H7 (cell line): ENCODE measurements at regions not wholly inside any gene's neighbourhood (a gene's known extent, or its start where the extent isn't known, plus 50 kb on each side); places are given as distances from the start of the nearest gene placed in this dataset.

Experiments used
- DNase-seq: peaks from one replicate; pipeline ENCODE4 v3.0.0; 2012
- H3K27me3 ChIP-seq: 2 replicates; pipeline ENCODE4 v1.6.0; 2011; ENCODE audit warnings: mild to moderate bottlenecking, low read length; ENCODE audit not compliant: control insufficient read depth, insufficient read depth
- H3K36me3 ChIP-seq: replicated peaks from 2 replicates; pipeline ENCODE4 v1.5.1; 2011; ENCODE audit warnings: low read length; ENCODE audit not compliant: control insufficient read depth, insufficient read depth
- H3K4me3 ChIP-seq: 2 replicates; pipeline ENCODE4 v1.5.1; 2011; ENCODE audit warnings: low read depth, mild to moderate bottlenecking, control low read depth, low read length, moderate library complexity; ENCODE audit not compliant: insufficient read depth

DNA sequence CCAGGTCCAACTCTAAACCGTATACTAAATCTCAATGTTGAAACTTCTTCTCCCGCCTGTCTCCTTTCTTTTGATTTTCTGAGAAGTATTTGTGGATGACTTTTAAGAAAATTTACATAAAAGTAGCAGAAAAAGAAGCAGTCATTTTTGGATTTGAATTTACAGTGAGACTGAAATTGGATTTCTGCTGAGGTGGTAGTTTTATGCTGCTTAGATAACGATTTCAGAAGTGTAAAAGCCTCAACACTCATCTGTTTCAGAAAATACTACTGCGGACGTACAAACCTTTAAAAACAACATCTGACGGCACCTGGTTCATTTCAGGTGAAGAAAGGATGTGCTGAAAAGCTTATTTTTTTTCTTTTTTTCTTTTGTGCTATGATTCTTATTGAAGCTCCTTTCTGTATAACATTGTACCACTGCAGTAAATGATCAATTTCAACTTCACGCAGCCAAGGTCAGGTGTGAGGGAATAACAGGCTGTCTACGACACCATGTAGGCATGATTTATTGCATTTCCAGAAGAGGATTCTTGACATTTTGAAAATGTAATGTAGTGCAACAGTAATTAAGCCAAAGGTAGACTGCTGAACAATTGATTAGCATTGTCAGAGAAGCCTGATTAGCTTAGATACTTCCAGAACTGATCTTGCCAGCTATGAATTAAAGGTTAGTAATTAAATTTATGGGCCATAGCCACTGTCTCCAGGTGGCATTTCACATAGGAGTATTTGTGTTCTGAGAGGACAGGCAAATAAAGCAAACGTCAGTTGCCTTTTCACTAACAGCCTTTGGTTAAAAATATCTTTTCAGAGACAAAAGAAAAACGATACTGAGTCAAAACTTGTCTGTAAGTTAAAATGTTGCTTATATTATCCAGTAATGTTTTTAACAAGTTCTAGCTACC lies 134.6 kb upstream of the KBTBD8 start:
- DNase-seq, result no peak
- Histone ChIP-seq H3K36me3 (no peaks in the 10 kb centered on the region), H3K27me3 (no peaks in the 10 kb centered on the region), H3K4me3 (no peak overlapping the region)

- DNase-seq, result no peak
- Histone ChIP-seq H3K27me3 (no peaks in the 10 kb centered on the region), H3K36me3 (no peaks in the 10 kb centered on the region), H3K4me3 (no peak overlapping the region)
Observed at GRCh38 chr3:66884659-66885058, 113.4 kb upstream of the KBTBD8 start.

DNA sequence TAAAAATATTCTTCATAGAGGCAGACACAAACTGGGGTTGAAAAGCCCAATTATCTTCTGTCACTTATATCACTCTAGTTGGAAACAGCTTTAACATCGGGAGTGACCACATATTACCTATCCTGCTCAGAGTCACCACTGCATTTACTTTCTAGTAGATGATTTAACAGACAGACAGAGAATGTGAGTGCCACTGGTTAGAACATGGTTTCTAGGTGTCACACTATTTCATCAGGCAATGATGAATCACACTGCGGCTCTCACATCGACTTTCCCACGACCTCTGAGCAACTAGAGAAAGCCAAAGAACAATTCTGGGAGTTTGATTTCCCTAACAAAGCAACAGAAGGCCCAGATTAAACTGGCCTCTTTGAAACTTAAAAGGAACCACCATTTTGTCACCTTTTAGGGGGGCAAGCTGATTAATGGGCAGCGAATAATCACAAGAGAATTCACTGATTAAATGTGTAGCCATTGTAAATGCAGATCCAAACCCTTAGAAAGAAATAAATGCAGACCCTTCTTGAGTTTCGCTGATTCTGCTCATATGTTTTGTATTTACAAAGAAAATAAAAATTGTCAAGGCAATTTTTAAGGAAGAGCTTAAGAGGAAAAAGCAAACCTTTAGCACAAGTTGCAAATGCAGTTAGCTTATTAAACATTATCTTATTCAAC lies 112.6 kb upstream of the KBTBD8 start:
- Histone ChIP-seq H3K27me3 (no peaks in the 10 kb centered on the region), H3K4me3 (no peak overlapping the region), H3K36me3 (no peaks in the 10 kb centered on the region)
- no peak for DNase-seq

DNA sequence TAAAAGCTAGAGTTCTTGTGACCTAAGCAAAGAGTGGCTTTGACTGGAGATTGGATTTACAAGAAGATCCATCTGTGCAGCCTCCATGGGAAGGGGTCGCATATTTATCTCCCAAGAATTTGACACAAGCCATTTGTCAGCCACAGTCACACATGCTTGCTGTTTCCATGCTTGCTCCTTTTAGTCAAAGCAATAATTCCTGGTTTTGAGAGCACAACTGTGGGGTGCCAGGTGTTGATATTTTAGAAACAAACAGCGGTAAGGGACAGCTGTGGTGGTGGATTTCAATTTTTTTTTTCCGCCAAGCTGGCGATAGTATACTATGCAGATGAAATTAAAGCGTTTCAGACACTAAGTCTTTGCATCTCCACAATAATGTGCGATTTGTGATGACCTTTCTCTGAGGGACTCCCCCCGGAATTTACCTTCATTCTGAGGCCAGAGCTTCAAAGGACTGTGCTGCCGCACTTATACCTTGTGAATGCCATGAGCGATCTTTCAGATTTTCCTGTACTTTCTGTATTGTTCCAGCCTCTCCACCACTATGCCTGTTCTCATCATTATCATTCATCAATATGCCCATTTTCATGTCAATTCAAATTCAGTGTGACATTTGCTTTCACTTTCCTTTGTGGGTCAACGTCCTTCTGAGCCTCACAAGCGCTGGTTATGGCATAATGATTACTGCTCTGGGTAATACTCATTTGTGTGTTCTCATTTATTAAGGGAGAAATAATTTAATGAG lies 108.2 kb upstream of the KBTBD8 start:
- Histone ChIP-seq H3K36me3 (no peaks in the 10 kb centered on the region), H3K27me3 (no peaks in the 10 kb centered on the region), H3K4me3 (no peak overlapping the region)
- no peak for DNase-seq

GRCh38 chr3:66898155-66898554 lies 100.0 kb upstream of the KBTBD8 start:
- no peak overlapping the region for H3K4me3 ChIP-seq
- H3K27me3 ChIP-seq, result no peaks in the 10 kb centered on the region
- H3K36me3 ChIP-seq, result no peaks in the 10 kb centered on the region
- no peak for DNase-seq

DNA sequence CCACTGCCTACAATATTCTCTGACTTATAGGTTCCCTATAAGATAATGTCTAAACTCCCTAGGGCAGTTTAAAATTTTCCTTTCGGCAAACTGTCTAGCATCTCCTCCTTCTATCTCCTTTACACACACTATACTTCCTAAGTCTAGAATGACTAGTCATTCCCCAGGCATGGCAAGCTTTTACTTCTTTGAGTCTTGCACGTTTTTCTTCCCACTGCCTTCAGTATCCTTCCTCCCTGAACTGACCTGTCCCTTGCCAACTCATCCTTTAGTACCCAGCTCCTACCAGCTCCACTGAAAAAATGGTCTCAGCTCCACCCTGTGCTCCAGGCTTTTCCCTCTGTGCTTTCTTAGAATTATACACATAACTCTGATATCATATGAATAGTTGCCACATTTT lies 93.8 kb upstream of the KBTBD8 start:
- Histone ChIP-seq H3K36me3 (no peaks in the 10 kb centered on the region), H3K4me3 (no peak overlapping the region), H3K27me3 (no peaks in the 10 kb centered on the region)
- no peak for DNase-seq

DNA sequence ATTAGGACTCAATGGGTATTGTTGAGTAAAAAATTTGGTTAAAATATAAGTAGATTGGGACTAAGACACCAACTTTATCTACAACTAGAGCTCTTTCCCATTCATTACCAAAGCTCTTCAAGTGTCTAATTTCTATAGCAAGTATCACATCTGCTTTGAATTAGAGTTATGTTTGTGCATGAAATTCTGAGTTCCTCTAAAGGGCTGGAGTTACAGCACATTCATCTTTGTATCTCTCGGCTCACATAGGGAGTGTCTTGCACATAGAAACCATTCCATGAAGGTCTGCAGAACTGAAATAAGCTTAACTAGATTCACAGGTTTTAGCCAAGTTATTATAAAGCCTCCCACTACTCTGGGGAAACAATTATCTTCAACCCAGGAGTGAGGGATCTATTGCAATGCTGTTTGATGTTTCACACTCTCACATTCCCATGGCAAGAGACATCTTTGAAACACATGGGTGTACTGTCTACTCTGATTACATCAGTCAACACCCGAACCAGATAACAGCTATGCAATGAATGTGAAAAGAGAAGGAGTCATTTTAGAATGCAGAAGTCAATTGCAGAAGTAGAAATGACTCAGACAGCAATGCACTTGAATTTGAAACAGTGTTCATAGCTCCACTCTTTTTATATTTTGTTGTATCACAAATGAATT lies 93.1 kb upstream of the KBTBD8 start:
- Histone ChIP-seq H3K4me3 (no peak overlapping the region), H3K27me3 (no peaks in the 10 kb centered on the region), H3K36me3 (no peaks in the 10 kb centered on the region)
- no peak for DNase-seq

- no peak overlapping the region for H3K4me3 ChIP-seq
- no peak for DNase-seq
Observed at GRCh38 chr3:66907136-66907535, 91.0 kb upstream of the KBTBD8 start.

GRCh38 chr3:66910266-66911055 lies 87.6 kb upstream of the KBTBD8 start:
- no peak overlapping the region for H3K4me3 ChIP-seq
- no peaks in the 10 kb centered on the region for H3K36me3 ChIP-seq
- H3K27me3 ChIP-seq, result no peaks in the 10 kb centered on the region

More at GRCh38 chr3:66907136-66907535, 91.0 kb upstream of the KBTBD8 start:
- Histone ChIP-seq H3K36me3 (no peaks in the 10 kb centered on the region), H3K27me3 (no peaks in the 10 kb centered on the region)

DNA sequence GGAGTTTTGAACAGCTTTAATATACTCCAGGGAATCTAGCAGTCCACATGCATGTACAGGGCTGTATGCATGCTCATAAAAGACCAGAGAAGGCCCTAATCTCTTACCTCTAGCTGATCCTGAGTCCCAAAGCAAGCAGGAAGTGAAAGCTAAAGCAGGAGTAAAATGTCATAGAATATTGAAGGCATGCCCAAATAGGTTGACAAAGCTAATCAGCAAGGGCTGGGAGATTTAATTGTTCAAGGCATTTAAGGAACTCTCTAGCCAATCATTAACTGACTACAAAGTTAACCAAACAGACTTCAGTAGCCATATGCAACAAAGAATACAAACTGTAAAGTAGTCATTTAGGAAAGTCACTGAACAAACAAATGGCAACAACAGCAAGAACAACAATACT lies 85.8 kb upstream of the KBTBD8 start:
- no peaks in the 10 kb centered on the region for H3K27me3 ChIP-seq
- no peak overlapping the region for H3K4me3 ChIP-seq
- H3K36me3 ChIP-seq, result no peaks in the 10 kb centered on the region
- no peak for DNase-seq

More at GRCh38 chr3:66910266-66911055, 87.6 kb upstream of the KBTBD8 start:
- no peak for DNase-seq

GRCh38 chr3:66922058-66922457 lies 76.0 kb upstream of the KBTBD8 start:
- Histone ChIP-seq H3K36me3 (no peaks in the 10 kb centered on the region), H3K27me3 (no peaks in the 10 kb centered on the region), H3K4me3 (no peak overlapping the region)
- DNase-seq, result no peak

DNA sequence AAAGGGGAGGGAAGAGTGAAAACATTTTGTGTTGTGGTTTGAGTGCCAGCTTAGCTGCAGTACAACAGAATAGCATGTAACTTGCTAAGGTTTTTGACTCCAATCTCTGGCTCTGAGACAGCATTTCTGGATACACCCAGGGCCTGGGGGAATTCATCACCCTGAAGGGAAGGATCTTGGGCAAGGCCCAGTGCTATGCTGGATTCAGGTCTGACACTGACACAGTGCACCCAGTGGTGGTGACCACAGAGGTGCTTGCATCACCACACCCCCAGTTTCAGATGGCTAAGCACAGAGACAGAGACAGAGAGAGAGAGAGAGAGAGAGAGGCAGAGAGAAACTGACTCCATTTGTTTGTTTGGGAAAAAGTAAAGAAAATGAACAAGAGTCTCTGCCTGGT lies 74.1 kb upstream of the KBTBD8 start:
- Histone ChIP-seq H3K36me3 (no peaks in the 10 kb centered on the region), H3K4me3 (no peak overlapping the region), H3K27me3 (no peaks in the 10 kb centered on the region)
- DNase-seq, result no peak

GRCh38 chr3:66928252-66928651 lies 69.9 kb upstream of the KBTBD8 start:
- Histone ChIP-seq H3K4me3 (no peak overlapping the region), H3K36me3 (no peaks in the 10 kb centered on the region), H3K27me3 (no peaks in the 10 kb centered on the region)
- DNase-seq, result no peak

- no peak overlapping the region for H3K4me3 ChIP-seq
Observed at GRCh38 chr3:66931291-66931690, 66.8 kb upstream of the KBTBD8 start.

More at GRCh38 chr3:66931291-66931690, 66.8 kb upstream of the KBTBD8 start:
- no peak for DNase-seq
- Histone ChIP-seq H3K27me3 (no peaks in the 10 kb centered on the region), H3K36me3 (no peaks in the 10 kb centered on the region)
